HG02759 (cell line): ENCODE measurements at regions not wholly inside any gene's neighbourhood (a gene's known extent, or its start where the extent isn't known, plus 50 kb on each side); places are given as distances from the start of the nearest gene placed in this dataset.
"Not testable (repeated sequence)": the region's sequence is repeated elsewhere in the genome, so short reads cannot be mapped to it uniquely, and the experiment has no call there.

Experiments used
- ATAC-seq: cut with Tn5 transposase; IDR thresholded peaks from one replicate; pipeline ENCODE4 v1.9.1; 2021; ENCODE audit warnings: mild to moderate bottlenecking, moderate library complexity; ENCODE audit not compliant: unreplicated experiment

DNA sequence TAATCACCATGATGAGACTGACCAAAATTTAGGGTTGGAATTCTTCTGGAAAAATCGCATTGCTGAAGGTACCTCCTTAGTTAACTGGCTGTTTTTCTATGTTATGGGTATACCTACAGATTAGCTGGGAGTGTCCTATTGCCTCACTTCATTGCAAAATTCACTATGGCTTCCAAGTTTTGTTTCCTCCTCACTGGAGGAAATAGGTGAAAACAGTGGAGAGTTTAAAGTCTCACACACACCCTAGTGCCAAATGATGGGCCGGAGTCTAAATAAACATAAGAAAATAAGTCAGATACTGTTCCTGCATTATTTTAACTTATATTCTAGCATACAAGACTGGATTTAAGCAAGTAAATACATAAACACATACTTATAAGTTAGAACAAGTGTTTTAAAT, 98.2 kb downstream of the AHR start:
- no peak for ATAC-seq

DNA sequence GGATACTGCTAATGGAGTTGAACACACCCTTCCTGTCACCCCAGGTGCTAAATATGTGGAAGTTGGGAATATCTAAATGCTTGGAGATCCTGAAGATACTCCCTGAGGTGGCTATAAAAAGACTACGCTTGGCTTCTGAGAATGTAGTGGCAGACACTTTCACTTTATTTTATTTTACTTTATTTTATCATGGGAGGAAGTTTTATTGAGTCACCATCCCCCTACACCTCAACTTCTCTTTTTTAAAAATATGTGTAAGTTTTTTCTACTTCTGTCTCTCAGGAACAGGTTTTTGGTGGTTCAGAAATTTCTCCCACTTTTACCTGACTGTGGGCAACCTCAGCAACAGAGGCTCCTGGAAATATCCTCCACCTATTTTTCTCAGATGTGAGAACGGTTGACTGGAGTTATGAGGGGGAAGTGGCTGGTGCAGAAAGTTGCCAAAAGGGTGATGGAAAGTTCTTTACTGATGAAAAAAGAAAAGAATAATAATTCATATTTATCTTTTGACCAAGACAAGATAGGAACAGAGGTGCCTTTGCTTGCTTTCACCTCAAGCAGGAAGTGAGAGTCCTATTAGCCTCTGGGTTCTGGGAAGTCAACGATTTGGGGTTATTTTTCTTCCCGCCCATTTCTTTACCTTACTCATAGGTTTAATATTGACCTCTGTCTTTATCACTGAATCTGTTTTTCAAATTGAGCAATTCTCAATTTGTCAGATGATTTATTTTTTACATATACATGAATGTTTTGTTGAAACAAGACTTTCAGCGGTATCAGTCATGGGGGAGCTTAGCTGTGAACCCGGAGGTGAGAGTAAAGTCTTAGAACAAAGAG, 103.6 kb downstream of the AHR start:
- ATAC-seq, result peak; percentile 75

DNA sequence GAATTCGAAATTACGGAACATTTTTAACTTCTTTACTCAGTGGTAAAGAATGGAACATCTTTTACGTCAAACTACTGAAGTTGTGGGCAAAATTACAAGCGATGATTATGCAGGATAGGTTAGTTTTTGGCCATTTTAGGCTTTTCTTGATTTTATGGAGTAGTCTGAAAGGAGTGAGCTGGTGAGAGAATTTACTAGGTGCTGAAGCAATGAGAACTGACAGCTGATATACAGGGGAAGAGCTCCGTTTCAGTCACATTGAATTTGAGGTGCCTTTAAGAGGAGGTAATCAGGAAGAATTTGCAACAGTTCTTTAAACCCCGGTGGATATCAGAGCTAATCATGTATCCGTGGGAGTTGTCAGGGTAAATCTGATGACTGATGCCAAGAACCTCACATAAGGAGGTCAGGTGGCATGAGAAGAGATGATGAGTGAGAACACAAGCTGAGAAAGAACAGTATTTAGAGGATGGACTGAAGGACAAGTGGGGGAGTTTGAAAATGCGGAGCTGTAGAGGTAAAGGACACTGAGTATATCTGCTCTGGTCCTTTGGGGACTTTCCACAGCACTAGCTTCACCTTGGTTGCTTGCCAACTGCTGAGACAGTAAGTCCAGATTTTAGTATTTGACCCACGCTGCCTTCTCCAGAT, 104.3 kb downstream of the AHR start:
- ATAC-seq, result peak; percentile 77

DNA sequence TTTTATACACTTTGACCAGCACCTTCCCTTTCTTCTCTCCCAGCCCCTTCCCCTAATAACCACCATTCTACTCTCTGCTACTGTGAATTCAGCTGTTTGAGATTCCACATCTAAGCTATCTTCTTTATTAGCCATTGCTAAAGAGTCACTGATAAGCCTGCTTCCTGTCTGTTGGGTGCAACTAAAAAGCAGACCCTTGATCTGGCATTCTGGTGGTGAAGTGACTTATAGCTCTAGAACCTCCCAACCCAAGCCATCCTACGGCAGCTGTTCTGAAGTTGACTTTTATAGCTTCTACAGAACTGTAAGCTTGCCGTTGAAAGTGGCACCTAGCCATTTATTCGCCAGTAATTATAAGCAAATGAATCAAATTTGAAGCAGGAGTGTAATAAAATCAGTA, 105.6 kb downstream of the AHR start:
- no peak for ATAC-seq

DNA sequence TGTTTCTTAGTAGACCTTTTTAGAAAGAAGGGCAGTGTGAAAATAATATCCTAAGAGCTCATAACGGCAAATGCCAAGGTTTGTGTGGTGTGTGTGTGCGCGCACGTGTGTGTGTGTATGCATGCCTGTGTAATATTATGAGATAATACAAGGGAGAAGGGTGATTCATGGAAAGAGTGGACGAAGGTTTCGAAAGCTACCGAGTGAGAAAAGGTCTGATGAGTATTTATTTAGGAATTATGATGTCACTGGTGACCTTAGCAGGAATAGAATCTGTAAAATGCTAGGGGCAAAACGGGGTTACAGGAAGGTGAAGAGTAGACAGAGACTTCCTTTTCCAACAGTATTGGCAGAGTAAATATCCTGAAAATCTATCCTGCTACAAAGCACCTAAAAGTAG, 107.3 kb downstream of the AHR start:
- no peak for ATAC-seq

DNA sequence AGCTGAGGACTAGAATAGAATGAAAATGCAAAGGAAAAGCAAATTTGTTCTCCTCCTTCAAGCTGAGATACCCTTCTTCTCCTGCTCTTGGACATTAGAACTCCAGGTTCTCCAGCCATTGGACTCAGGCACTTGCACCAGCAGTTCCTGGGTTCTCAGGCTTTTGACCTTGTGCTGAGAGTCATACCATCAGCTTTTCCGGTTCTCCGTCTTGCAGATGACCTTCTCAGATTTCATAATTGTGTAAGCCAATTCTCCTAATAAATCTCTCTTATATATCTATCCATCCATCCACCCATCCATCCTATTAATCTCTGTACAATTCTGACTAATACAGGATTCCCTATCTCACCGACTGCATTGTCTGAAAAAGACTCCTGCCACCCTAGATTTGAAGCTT, 108.3 kb downstream of the AHR start:
- no peak for ATAC-seq

DNA sequence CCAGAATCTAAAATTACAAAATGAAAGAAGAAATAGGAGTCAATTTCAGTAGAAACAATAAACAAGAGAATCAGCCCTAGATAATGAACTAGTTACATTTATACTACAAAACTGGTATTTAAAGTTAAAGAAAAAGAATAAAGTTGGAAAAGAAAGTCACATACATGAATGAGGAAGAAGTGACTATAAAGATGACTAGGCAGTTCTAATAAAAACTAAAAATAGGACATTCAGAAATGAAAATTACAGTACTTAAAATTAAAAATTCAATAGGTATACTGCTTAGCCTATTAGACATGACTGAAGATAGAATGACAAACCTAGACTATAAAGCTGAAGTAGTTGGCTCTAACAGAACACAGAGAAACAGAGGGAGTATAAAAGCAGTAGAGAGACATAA, 108.8 kb downstream of the AHR start:
- ATAC-seq, result no peak

DNA sequence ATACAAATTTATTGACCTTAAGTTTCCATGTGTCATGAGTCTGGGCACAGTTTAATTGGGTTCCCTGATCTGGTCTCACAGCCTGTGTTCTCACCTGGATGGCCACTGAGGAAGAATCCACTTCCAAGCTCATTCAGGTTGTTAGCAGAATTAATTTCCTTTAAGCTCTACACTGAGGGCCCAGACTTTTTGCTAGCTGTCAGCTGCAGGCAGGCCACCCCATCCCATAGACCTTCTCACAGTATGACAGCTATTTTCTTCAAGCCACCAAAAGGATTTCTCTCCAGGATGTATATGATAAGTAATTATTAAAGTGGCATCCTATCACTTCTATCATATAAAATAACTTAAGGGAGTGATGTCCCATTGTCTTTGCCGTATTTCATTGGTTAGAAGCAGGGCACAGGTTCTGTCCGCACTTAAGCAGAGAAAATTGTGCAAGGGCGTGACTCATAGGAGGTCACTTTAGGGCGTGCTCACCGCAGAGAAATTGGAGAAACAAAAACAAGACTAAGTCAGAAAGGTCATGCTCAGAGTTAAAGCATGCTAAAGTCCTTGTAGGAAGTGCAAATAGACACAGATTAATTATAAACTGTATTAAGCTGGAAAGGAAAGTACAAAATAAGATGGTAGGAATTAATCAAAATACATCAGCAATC, 109.9 kb downstream of the AHR start:
- no peak for ATAC-seq

DNA sequence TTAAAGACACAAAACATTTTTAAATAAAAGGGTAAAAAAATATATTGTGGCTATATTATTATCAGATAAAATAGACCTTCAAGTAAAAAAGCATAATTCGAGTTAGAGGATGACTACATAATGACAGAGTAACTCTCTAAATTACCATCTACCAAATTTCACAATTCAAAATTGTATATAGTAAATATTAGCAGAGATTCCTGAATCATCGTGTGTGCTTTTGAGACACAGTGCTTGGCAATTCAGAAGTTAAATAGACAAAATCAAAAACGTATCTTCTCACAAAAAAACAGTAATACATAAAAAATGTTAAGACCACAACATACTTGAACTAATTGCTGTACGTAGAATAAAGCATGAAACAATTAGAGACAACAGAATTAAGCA, 110.4 kb downstream of the AHR start:
- no peak for ATAC-seq

DNA sequence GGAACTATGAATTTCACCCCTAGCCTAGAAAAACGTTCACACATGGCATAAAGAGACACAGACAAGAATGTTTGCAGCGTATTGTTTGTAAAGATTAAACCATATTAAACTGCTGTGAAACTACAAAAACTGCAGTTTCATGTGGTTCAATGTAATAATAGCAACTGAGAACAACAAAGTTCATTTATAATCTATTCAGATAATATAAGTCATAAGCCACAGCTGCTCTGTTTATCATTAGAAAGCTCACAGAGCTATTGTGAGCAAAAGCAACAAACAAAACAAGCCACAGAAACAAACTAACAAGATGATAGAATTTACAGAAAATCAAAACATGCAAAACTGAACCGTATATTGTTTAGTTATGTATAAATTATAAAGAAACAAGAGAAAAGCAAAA, 113.5 kb downstream of the AHR start:
- ATAC-seq, result no peak

DNA sequence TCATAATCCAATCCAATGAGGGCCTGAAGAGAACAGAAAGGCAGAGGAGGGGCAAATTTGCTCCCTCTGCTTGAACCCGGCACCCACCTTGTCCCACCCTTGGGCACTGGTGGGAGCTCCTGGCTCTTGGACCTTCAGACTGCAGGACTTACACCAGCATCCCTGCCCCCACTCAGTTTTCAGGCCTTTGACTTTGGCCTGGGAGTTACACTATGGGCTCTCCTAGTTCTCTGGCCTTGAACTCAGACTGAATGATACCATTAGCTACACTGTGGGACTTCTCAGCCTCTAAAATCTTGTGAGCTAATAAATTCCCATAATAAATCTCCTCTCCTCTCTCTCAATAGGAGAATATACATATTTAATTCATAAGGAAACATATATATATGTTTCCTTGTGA, 114.4 kb downstream of the AHR start:
- no peak for ATAC-seq

DNA sequence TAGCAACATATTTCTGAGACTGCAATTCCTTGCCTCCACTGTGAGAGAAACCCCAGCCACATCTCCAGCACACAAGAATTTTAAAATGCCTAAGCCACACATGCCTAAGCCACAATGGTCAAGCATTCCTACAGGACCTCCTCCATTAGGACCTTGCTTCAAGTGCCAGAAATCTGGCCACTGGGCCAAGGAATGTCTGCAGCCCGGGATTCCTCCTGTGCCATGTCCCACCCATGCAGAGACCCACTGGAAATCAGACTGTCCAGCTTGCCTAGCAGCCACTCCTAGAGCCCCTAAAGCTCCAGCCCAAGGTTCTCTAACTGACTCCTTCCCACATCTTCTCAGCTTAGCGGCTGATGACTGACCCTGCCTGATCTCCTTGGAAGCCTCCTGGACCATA, 117.5 kb downstream of the AHR start:
- no peak for ATAC-seq

DNA sequence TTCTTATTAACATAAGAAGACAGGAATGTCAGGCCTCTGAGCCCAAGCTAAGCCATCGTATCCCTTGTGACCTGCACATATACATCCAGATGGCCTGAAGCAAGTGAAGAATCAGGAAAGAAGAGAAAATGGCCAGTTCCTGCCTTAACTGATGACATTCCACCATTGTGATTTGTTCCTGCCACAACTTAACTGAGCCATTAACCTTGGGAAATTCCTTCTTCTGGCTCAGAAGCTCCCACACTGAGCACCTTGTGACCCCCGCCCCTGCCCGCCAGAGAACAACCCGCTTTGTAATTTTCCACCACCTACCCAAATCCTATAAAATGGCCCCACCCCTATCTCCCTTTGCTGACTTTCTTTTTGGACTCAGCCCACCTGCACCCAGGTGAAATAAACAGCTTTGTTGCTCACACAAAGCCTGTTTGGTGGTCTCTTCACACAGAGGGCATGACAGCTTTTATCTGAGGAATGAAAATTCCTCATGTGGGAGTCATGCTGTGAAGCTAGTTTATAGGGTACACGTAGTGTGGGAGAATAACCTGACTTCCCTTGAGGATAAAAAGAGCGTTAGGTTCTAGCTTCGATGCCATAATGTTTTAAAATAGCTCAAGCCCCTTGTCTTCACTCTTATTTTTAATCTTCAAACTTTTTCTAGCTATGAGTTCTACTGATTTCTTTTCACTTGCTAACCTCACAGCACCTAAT, 122.0 kb downstream of the AHR start:
- not testable (repeated sequence) for ATAC-seq

DNA sequence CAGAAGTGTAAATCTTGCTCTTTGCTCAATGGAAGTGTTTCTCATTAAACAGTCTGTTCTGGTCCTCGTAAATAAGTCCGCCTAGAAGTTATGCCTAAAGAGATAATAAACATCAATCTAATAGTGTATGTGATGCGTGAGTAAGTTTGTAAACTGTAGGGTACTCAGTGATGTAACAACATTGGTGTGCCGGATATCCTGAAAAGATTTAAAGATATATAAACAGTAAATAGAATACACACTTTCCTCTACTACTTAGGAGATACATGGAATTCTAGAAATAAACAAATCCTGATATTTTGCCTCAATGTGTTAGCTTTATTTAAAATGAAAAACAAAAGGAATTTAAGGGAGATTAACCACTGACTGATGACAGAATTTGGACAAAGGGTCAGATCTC, 123.5 kb downstream of the AHR start:
- ATAC-seq, result no peak

DNA sequence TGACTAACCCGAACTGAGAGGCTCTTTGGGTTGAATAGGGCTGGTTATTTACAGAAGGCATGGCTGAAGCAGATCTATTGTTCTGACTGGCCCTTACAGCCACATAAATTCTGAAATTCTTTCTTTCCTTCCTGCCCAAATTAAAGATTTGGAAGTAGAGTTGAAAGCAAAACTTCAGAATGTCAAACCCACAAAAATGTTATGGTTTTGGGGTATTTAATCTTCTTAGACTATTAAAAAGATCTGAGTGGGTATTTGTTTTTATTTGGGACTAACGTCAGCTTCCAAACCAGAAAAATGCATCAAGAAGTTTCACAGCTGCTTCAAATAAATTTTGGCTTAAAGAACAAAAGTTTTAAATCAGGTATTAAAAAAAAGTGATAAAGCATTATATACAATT, 124.5 kb downstream of the AHR start:
- no peak for ATAC-seq

DNA sequence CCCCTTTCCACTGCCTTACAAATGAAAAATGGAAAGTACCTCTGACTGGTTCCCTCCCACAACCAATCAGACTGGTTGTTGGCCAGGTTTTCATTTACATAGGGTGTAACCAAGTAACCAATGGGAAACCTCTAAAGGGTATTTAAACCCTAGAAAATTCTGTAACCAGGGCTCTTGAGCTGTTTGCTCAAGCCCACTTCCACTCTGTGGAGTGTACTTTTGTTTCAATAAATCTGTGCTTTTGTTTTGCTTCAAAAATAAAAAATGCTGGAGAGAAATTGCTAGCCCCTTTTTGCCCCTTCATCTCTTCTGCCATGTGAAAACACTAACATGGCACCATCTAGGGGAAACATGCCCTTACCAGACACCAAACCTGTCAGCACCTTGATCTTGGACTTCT, 129.5 kb downstream of the AHR start:
- no peak for ATAC-seq

DNA sequence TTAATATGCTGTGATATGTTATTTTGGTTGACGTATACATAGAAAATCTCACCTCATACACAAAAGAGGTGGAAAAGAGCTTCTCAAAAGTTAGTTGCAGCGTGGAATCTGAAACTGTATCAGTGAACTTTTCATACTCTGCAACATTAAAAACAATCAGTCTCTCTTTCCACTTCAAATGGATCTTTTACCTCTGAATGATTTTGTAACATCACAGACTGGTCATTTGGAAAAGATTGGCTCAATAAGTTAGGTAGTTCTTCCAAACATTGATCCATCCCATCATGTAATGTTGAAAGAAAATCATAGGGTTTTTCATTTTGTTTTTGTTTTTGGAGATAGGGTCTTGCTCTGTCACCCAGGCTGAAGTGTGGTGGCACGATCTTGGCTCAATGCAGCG, 131.1 kb downstream of the AHR start:
- ATAC-seq, result no peak

DNA sequence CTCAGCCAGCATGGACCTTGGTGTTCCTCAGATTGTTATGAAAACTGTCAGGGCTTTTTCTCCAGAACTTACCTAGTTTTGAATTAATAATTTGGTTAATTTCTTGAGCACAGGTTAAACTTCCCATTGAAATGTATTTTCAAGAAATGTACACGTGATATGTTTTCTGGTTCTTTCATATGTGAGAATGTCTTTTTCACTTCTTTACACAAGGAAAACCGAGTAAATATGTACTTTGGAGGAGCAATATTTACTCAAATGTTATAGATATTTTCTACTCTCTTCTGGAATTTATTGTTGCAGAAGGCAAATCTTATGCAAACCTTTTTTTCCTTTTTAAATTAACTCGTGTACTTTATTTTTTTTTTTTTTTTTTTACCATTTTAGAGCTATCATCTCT, 134.3 kb downstream of the AHR start:
- no peak for ATAC-seq

DNA sequence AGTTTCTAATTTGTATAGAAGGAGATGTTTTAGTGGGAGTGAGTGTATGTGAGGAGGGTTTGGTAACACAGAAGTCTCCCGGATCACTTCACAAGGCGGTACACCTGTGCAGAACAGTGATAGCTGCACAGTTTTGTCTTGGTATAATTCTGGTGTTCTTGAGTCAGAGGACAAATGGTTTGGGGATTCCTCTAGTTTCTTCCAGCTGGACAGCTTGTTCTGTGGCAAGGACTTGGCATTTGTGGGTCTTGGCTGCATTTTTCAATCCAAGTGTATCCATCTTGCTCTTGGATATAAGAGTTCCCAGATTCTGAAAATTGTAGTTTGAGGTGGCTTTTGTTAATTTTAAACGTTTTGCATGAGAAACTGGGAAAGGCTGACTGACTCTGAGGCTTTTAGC, 135.7 kb downstream of the AHR start:
- no peak for ATAC-seq

DNA sequence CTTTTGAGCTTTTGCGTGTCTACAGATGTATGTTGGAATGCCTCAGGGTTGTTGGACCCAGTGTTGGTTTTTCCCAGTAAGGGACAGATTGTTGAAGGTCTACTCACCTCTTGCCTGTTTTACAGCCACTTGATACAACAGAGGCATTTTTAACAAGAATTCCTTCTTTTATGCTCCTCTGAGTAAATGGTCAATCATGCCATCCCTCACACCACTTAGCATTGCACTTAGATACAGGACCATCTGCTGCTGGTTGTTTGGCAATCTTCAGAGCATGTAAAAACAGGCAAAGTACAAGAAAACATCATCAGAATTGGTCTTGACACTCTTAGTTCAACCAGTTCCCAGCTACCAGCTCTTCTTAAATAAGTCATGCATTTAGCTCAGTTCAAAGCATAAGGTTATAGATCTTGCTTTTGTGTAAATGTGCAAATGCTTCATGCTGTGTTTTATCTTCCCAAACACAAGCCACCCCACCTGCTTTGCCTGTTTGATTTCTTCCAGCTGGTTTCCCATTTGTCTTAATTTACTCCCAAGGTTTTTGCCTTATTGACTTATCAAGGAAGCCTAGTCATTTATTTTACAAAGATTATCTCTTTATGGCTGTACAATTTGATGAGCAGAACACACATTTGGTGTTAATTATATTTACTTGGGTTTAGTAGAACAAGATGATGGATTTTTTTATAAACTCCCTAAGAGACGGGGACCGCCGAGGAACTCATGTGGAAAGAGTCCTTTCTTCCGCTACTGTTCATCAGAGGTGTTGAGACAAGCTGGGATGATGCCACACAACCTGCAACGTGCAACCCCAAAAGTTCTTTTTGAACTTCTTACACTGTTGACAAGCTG, 136.6 kb downstream of the AHR start:
- ATAC-seq, result no peak

DNA sequence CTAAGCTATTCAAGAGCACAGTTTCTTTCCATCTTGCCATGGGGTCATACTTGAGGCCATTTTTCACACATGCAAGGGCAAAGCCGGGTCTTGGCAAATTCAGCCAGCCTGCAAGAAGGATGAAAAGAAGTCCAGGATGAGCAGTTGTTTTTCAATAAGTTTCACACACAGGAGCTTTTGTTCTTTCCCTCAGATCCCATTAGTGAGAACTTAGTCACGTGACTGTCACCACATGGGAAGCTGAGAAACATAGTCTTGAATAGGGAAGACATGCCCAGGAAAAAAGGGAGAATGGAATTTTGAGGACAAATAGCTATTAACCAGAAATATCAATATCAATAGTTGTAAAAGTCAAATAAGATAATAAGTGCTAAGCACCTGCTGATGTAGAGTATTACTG, 137.7 kb downstream of the AHR start:
- ATAC-seq, result no peak
